ENCODE measurements at regions not wholly inside any gene's neighbourhood (a gene's known extent, or its start where the extent isn't known, plus 50 kb on each side); places are given as distances from the start of the nearest gene placed in this dataset.

GRCh38 chr14:25247609-25248008 lies 197.7 kb upstream of the STXBP6 start:
- TF ChIP-seq CTCF (IDR thresholded peaks at IDR 0.05): no peak

- no peak for TF ChIP-seq CTCF (IDR thresholded peaks at IDR 0.05)
Measured at GRCh38 chr14:25246751-25247150, 196.8 kb upstream of the STXBP6 start.

GRCh38 chr14:25239170-25239569 lies 189.2 kb upstream of the STXBP6 start:
- TF ChIP-seq CTCF (IDR thresholded peaks at IDR 0.05): no peak

- peak; percentile 57 for TF ChIP-seq CTCF (IDR thresholded peaks at IDR 0.05)
Measured at GRCh38 chr14:25237845-25238244, 187.9 kb upstream of the STXBP6 start.

GRCh38 chr14:25233613-25234012 lies 183.7 kb upstream of the STXBP6 start:
- no peak for TF ChIP-seq CTCF (IDR thresholded peaks at IDR 0.05)

GRCh38 chr14:25231004-25231403 lies 181.1 kb upstream of the STXBP6 start:
- no peak for TF ChIP-seq CTCF (IDR thresholded peaks at IDR 0.05)

GRCh38 chr14:25226214-25226613 lies 176.3 kb upstream of the STXBP6 start:
- TF ChIP-seq CTCF (IDR thresholded peaks at IDR 0.05): no peak

- TF ChIP-seq CTCF (IDR thresholded peaks at IDR 0.05): no peak
Measured at GRCh38 chr14:25222256-25222655, 172.3 kb upstream of the STXBP6 start.
